Skeletal muscle cell (primary cell): ENCODE measurements at regions not wholly inside any gene's neighbourhood (a gene's known extent, or its start where the extent isn't known, plus 50 kb on each side); places are given as distances from the start of the nearest gene placed in this dataset.
A peak's percentile ranks its signal among the peaks of the same experiment; 100 is the strongest.
"Not testable (repeated sequence)": the region's sequence is repeated elsewhere in the genome, so short reads cannot be mapped to it uniquely, and the experiment has no call there.

Experiments
- DNase-seq: peaks from one replicate; pipeline ENCODE4 v3.0.0-alpha.2; 2010; ENCODE audit warnings: low read depth
- H3K4me3 ChIP-seq: 2 replicates; pipeline ENCODE4 v1.5.1; 2011; ENCODE audit warnings: low read depth, mild to moderate bottlenecking, control low read depth, low read length, moderate library complexity

GRCh38 chr1:194394676-194395075, 1208.3 kb upstream of the B3GALT2 start:
- no peak for DNase-seq
- H3K4me3 ChIP-seq: no peak overlapping the region

- no peak overlapping the region for H3K4me3 ChIP-seq
- no peak for DNase-seq
These were observed 1201.1 kb upstream of the B3GALT2 start for GRCh38 chr1:194387531-194387930.

GRCh38 chr1:194378517-194378916, 1192.1 kb upstream of the B3GALT2 start:
- DNase-seq: no peak
- no peak overlapping the region for H3K4me3 ChIP-seq

GRCh38 chr1:194374649-194375048, 1188.2 kb upstream of the B3GALT2 start:
- no peak for DNase-seq
- H3K4me3 ChIP-seq: no peak overlapping the region

GRCh38 chr1:194372266-194372665, 1185.9 kb upstream of the B3GALT2 start:
- H3K4me3 ChIP-seq: no peak overlapping the region
- no peak for DNase-seq

GRCh38 chr1:194369622-194370021, 1183.2 kb upstream of the B3GALT2 start:
- DNase-seq: no peak
- no peak overlapping the region for H3K4me3 ChIP-seq

GRCh38 chr1:194369060-194369459, 1182.6 kb upstream of the B3GALT2 start:
- no peak overlapping the region for H3K4me3 ChIP-seq
- no peak for DNase-seq

GRCh38 chr1:194367121-194367520, 1180.7 kb upstream of the B3GALT2 start:
- DNase-seq: no peak
- H3K4me3 ChIP-seq: no peak overlapping the region

- peak; percentile 9 for DNase-seq
These were observed 1180.3 kb upstream of the B3GALT2 start for GRCh38 chr1:194366705-194367104.

GRCh38 chr1:194362327-194362726, 1175.9 kb upstream of the B3GALT2 start:
- no peak for DNase-seq
- no peak overlapping the region for H3K4me3 ChIP-seq

More at GRCh38 chr1:194366705-194367104, 1180.3 kb upstream of the B3GALT2 start:
- H3K4me3 ChIP-seq: no peak overlapping the region

GRCh38 chr1:194361374-194362131, 1175.1 kb upstream of the B3GALT2 start:
- H3K4me3 ChIP-seq: no peak overlapping the region
- no peak for DNase-seq

- H3K4me3 ChIP-seq: no peak overlapping the region
These were observed 1171.8 kb upstream of the B3GALT2 start for GRCh38 chr1:194358208-194358581.

GRCh38 chr1:194357573-194358207, 1171.3 kb upstream of the B3GALT2 start:
- not testable (repeated sequence) for H3K4me3 ChIP-seq, DNase-seq

More at GRCh38 chr1:194358208-194358581, 1171.8 kb upstream of the B3GALT2 start:
- no peak for DNase-seq

- H3K4me3 ChIP-seq: no peak overlapping the region
These were observed 1169.2 kb upstream of the B3GALT2 start for GRCh38 chr1:194355488-194356106.

GRCh38 chr1:194353121-194353520, 1166.7 kb upstream of the B3GALT2 start:
- no peak for DNase-seq
- H3K4me3 ChIP-seq: no peak overlapping the region

More at GRCh38 chr1:194355488-194356106, 1169.2 kb upstream of the B3GALT2 start:
- DNase-seq: no peak

GRCh38 chr1:194347200-194347599, 1160.8 kb upstream of the B3GALT2 start:
- no peak overlapping the region for H3K4me3 ChIP-seq
- DNase-seq: no peak

GRCh38 chr1:194342484-194343262, 1156.3 kb upstream of the B3GALT2 start:
- DNase-seq: no peak
- H3K4me3 ChIP-seq: no peak overlapping the region

- DNase-seq: no peak
- no peak overlapping the region for H3K4me3 ChIP-seq
These were observed 1155.2 kb upstream of the B3GALT2 start for GRCh38 chr1:194341587-194341986.

- DNase-seq: no peak
- H3K4me3 ChIP-seq: no peak overlapping the region
These were observed 1153.1 kb upstream of the B3GALT2 start for GRCh38 chr1:194339471-194339870.
